ENCODE measurements at regions not wholly inside any gene's neighbourhood (a gene's known extent, or its start where the extent isn't known, plus 50 kb on each side); places are given as distances from the start of the nearest gene placed in this dataset.

DNA sequence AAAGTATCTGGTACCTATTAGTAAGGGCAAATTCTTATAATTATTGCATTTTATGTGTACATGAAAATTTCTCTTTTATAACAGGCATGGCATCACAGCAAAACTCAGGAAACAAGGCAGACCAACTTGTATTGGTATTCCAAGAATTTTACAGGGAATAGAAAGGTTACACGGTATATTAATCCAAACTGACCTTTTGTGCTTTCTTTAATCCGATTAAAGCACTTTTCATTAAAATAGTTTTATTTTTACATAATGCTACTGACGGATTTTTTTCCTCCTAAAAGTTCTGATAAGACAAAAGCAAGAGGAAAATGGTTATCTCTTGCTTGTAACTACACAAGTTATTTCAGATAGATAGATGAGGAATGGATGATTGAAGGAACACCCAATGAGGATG, 137.0 kb upstream of the SLCO3A1 start:
- no peak for DNase-seq (ENCODE audit: low read depth, low spot score)
- no peak for TF ChIP-seq CTCF (IDR thresholded peaks at IDR 0.05; ENCODE audit: low read depth, low read length)
- in situ Hi-C loops (cut with HindIII; ENCODE audit: low sequenced_read_pairs) = no loop called here
- H3K4me3 ChIP-seq (ENCODE audit: low read depth, low read length) = no peak overlapping the region

DNA sequence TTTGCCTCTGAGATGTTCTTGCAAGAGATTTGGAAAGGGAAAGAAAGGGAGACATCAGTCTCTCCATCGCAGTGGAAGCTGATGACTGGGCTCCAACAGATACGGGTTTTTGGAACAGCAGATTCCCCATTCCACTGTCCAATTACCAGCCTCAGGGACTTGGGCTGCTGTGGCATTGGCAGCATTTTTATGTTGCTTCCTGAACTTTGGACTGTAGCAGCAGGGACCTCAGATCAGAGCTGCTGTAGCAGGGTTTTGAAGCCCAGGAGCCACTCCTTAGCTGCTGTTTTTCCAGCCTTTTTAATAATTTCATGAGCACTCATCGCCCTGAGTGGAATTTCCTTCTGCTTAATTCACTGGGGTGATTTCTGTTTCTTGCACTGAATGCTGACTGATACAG, 135.7 kb upstream of the SLCO3A1 start:
- DNase-seq (ENCODE audit: low read depth, low spot score) = no peak
- TF ChIP-seq CTCF (IDR thresholded peaks at IDR 0.05; ENCODE audit: low read depth, low read length) = no peak
- H3K4me3 ChIP-seq (ENCODE audit: low read depth, low read length) = no peak overlapping the region
- in situ Hi-C loops (cut with HindIII; ENCODE audit: low sequenced_read_pairs) = no loop called here

GRCh38 chr15:91723959-91724358, 129.5 kb upstream of the SLCO3A1 start:
- no peak for DNase-seq (ENCODE audit: low read depth, low spot score)
- TF ChIP-seq CTCF (IDR thresholded peaks at IDR 0.05; ENCODE audit: low read depth, low read length) = no peak
- no peak overlapping the region for H3K4me3 ChIP-seq (ENCODE audit: low read depth, low read length)
- in situ Hi-C loops (cut with HindIII; ENCODE audit: low sequenced_read_pairs) = no loop called here

DNA sequence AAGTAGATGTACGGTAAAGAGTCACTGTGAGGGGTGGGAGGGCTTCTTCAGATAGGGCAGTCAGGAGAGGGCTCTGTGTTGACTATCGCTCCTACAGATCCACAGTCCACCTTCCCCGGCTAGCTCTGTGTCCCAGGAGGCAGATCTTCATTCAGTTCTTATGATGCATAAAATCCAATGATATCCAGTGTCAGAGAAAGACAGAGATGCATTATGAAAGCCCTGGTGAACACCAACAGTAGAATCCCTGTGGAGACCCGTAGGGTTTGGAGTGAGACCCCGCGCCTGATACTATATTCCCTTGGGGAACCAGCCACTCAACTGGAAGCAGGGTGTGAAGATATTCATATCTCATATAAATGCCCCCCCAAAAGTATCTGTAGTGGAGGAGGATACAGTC, 119.8 kb upstream of the SLCO3A1 start:
- in situ Hi-C loops (cut with HindIII; ENCODE audit: low sequenced_read_pairs) = no loop called here
- no peak for TF ChIP-seq CTCF (IDR thresholded peaks at IDR 0.05; ENCODE audit: low read depth, low read length)
- DNase-seq (ENCODE audit: low read depth, low spot score) = no peak

DNA sequence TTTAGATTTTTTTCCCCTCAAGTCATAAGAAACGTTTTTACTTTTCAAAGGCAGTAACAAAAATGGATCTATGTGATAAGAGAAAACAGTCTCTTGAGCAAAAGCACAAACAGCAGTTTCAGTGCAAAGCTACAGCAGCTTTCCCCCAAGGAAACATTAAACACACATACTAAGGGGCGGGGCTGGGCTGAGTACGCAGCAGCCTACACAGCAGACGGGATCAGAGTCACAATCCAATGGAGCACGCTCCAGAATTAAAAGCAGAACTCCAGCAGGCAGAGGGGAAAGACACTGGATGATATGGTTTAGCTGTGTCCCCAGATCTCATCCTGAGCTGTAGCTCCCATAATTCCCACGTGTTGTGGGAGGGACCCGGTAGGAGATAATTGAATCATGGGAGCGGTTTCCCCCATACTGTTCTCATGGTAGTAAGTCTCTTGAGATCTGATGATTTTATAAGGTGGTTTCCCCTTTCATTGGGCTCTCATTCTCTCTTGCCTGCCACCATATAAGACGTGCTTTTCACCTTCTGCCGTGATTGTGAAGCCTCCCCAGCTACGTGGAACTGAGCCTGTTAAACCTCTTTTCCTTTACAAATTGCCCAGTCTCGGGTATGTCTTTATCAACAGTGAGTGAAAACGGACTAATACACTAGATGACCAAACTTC, 116.2 kb upstream of the SLCO3A1 start:
- no peak overlapping the region for H3K4me3 ChIP-seq (ENCODE audit: low read depth, low read length)
- no peak for DNase-seq (ENCODE audit: low read depth, low spot score)
- in situ Hi-C loops (cut with HindIII; ENCODE audit: low sequenced_read_pairs) = no loop called here
- no peak for TF ChIP-seq CTCF (IDR thresholded peaks at IDR 0.05; ENCODE audit: low read depth, low read length)

More for the DNA sequence above, 119.8 kb upstream of the SLCO3A1 start:
- no peak overlapping the region for H3K4me3 ChIP-seq (ENCODE audit: low read depth, low read length)

DNA sequence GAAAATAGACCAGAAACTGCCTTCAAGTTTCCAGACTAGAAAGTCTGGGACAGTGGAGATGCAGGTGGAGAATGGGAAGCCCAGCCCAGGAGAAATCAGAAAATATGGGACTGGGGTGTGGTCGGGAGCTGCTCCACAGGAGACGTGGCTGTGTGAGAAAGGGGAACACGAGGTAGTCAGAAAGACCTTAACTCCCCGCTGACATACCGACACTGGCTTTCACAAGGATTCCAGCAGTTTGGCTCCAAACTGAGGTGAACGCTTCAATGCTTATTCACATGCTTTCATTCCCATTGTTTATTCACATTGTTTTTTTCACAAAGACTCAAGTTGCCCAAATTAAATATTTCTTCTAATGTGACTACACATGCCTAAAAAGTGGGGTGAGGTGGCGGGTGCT, 111.5 kb upstream of the SLCO3A1 start:
- H3K4me3 ChIP-seq (ENCODE audit: low read depth, low read length) = no peak overlapping the region
- no peak for TF ChIP-seq CTCF (IDR thresholded peaks at IDR 0.05; ENCODE audit: low read depth, low read length)
- DNase-seq (ENCODE audit: low read depth, low spot score) = no peak
- in situ Hi-C loops (cut with HindIII; ENCODE audit: low sequenced_read_pairs) = no loop called here

Data from astrocyte of the spinal cord (primary cell).